Mammary epithelial cell (primary cell): ENCODE measurements at regions not wholly inside any gene's neighbourhood (a gene's known extent, or its start where the extent isn't known, plus 50 kb on each side); places are given as distances from the start of the nearest gene placed in this dataset.

Experiments
- EZH2 ChIP-seq: IDR thresholded peaks from 2 replicates; pipeline ENCODE4 v1.6.1; 2012; ENCODE audit warnings: low read length, inconsistent platforms, borderline replicate concordance
- TF ChIP-seq, protein P1 (sequence below), 2 donors: IDR thresholded peaks in 1 of 2; conservative IDR thresholded peaks in 1 of 2; 2 replicates each; pipeline ENCODE4 v1.5.1; 2011 to 2012; ENCODE audit warnings: inconsistent platforms in 2 of 2, low read length in 2 of 2, mild to moderate bottlenecking in 2 of 2, control low read depth in 1 of 2, low read depth in 1 of 2; ENCODE audit not compliant: insufficient read depth in 1 of 2; ENCODE audit errors: extremely low read depth in 1 of 2

DNA sequence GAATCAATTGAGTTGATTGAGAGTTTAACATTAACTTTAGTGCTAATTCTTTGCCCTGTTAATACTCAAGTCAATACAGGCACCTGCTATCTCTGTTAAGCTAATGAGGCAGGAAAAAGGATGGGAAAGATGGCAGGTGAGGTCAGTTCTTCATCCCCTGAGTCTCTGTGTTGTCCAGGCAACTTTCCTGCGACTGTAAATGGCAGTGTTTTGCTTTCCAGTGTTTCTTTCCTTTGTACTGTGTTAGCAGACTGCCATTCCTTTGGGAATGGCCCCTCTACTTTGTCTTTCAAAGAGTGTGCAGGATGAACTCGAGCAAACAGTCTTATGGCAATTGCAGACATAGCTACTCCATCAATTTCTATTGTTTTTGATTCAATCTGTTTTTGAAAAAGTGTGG lies 202.2 kb upstream of the VLDLR start:
- TF ChIP-seq, protein P1, sequence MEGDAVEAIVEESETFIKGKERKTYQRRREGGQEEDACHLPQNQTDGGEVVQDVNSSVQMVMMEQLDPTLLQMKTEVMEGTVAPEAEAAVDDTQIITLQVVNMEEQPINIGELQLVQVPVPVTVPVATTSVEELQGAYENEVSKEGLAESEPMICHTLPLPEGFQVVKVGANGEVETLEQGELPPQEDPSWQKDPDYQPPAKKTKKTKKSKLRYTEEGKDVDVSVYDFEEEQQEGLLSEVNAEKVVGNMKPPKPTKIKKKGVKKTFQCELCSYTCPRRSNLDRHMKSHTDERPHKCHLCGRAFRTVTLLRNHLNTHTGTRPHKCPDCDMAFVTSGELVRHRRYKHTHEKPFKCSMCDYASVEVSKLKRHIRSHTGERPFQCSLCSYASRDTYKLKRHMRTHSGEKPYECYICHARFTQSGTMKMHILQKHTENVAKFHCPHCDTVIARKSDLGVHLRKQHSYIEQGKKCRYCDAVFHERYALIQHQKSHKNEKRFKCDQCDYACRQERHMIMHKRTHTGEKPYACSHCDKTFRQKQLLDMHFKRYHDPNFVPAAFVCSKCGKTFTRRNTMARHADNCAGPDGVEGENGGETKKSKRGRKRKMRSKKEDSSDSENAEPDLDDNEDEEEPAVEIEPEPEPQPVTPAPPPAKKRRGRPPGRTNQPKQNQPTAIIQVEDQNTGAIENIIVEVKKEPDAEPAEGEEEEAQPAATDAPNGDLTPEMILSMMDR (conservative IDR thresholded peaks at IDR 0.05 in 1 of 2, IDR thresholded peaks at IDR 0.05 in 1 of 2; ENCODE audit: extremely low read depth in 1 of 2, insufficient read depth in 1 of 2, low read depth in 1 of 2, low read length in 2 of 2), result no peak
- no peak for TF ChIP-seq EZH2
